KG1 (cell line): ENCODE measurements at regions not wholly inside any gene's neighbourhood (a gene's known extent, or its start where the extent isn't known, plus 50 kb on each side); places are given as distances from the start of the nearest gene placed in this dataset.
"Not testable (repeated sequence)": the region's sequence is repeated elsewhere in the genome, so short reads cannot be mapped to it uniquely, and the experiment has no call there.

Experiments
- DNase-seq: peaks from one replicate; lab custom pipeline; 2025; lab: John Stamatoyannopoulos, UW

DNA sequence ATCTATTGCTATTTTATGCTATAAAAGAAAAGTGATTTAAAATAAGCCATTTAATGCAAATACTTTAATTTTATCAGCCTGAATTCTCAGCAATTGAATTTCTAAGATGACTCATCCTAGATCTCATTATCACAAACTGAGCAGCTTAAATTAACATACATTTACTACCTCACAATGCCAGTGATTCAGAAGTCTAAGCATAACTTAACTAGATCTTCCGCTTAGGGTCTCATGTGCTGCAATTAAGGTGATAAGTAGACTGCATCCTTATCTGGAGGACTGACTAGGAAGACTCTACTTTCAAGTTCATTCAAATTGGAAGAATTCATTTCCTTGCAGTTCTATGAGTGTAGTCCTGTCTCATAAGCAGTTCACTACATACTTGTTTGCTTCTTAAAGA lies 286.6 kb downstream of the COL11A1 start:
- DNase-seq: no peak

DNA sequence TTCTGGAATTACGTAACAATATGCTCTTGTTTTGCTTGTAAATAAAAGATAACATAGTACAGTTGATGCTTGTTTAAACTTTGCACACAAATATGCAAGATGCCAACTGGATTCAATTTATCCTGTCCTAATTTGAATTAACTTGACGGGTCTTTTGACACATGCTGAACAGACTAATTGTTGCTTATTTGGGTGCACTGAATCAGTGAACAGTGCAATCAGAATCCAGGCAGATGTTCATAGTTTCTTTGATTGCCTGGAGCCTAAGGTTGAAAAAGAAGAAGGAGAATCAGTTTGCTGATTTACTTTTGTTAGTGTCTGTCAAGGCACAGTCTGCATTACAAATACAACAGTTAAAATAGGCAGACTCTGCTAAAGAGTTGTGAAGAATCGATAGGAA lies 307.9 kb downstream of the COL11A1 start:
- no peak for DNase-seq

GRCh38 chr1:102799496-102799895 lies 308.8 kb downstream of the COL11A1 start:
- no peak for DNase-seq

GRCh38 chr1:102798718-102799117 lies 309.6 kb downstream of the COL11A1 start:
- DNase-seq: no peak

DNA sequence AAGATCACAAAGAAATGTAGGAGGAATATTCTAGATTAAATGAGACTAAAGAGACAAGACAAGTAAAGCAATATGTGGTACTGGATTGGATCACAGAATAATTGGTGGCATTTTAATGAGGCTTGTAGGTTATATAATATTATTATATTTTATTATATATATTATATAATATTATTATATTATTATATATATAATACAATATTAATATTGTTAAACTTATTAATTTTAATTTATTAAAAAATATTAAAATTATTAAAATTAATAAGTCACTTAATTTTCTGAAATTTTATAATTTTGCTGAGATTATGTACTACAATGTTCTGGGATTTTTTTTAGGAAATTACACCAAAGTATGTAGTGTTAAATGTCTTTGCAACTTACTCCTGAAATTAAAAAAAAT lies 311.9 kb downstream of the COL11A1 start:
- no peak for DNase-seq

DNA sequence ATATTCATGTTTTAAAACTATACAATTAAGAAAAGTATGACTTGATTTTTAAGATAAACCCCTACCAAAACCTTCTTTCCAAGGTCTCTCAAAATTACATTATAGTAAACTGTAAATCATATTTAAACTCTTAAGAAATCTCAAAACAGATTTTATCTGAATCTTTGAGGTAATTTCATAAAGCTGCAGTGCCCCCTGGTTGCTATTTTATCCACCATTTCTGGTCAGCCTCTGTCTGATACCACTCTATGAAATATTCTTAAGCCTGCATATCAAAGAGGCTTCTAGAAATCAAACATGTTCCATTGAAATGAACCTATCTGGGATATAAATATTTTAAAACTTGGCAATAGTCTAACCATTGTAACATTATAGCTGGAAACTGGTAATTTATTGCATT lies 317.3 kb downstream of the COL11A1 start:
- no peak for DNase-seq

DNA sequence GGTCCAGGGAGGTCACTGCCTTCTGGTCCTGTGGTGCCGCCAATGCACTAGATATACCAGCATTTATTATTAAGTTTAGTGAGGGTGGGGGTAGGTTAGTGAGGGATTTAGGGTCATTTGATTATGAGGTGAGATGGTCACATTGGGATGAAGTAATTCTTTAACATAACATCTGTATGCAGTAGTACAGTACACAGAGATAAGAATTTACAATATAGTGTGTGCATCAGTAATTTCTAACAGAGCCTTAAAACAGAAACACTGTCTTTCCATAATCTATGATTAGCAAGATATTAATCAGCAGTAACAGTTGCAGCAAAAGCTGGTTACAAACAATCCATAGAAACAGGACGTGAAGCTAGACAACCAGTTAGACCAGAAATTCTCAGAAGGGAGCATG lies 318.4 kb downstream of the COL11A1 start:
- DNase-seq: not testable (repeated sequence)

DNA sequence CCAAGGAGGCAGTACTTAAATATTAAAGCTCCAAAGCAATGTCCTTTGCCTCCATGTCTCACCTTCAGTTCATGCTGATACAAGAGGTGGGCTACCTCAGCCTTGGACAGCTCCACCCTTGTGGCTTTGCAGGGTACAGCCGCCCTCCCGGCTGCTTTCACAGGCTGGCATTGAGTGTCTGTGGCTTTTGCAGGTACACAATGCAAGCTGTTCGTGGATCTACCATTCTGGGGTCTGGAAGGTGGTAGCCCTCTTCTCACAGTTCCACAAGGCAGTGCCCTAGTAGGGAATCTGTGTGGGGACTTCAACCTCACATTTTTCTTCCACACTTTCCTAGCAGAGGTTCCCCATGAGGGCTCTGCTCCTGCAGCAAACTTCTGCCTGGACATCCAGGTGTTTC lies 324.8 kb downstream of the COL11A1 start:
- no peak for DNase-seq

DNA sequence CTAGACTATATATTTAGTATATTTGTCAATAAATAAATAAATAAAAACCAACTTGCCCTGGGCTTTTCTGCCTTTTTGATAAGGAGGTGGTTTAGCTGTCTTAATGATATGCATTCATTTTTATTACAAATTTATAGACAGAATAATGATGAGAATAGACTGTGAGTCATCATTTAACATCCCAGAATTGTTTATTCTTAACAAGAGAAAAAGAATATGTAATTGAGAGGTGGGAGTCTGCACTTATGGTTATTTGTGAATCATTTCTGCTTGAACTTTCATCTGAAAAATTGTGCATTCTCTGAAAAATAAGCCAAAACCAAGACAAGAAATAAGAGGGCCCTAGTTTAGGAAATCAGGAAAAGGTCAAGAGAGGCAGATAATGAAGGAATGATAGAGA lies 326.2 kb downstream of the COL11A1 start:
- no peak for DNase-seq

DNA sequence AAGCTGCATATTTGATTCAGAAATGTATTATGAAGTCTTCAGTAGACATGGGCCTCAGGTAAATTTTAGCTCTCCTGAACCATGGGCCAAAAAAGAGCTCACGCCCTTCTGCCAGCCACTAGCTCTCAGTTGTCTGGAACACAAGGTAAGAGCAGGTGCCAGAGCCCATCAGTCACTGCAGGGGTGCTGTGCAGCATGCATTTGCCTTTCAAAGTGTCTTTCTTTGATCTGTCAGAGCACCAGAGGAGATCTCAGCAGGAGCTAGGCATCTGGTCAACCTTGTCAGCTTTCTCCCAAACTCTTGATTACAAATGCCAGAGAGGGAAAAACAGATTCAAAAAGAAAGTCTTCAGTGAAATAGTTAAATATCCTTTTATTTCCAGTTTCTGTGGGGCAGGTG lies 332.3 kb downstream of the COL11A1 start:
- DNase-seq: no peak

- no peak for DNase-seq
Observed at GRCh38 chr1:102772831-102773230, 335.5 kb downstream of the COL11A1 start.

GRCh38 chr1:102758418-102758817 lies 349.9 kb downstream of the COL11A1 start:
- no peak for DNase-seq

- no peak for DNase-seq
Observed at GRCh38 chr1:102757363-102757762, 351.0 kb downstream of the COL11A1 start.

GRCh38 chr1:102751111-102751510 lies 357.2 kb downstream of the COL11A1 start:
- no peak for DNase-seq

DNA sequence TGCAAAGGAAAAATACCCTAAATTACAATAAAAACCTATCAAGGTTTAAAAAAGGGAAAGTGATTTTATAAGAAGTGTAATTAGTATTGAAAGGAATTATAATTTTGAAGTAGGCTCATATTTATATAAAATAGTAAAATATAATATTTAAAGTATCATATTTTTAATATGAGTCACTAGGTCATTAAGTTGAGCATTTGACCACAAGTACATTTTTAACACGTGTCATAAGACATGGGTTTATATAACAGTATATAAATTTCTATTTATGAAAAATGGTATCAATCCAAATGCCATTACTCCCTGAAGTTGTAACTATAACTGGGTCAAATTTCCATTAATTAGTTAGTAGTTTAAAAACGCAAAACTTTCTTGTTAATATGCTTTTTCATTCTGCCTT lies 365.9 kb downstream of the COL11A1 start:
- no peak for DNase-seq

- DNase-seq: no peak
Observed at GRCh38 chr1:102733491-102734236, 374.7 kb downstream of the COL11A1 start.

GRCh38 chr1:102732927-102733326 lies 375.4 kb downstream of the COL11A1 start:
- no peak for DNase-seq

- no peak for DNase-seq
Observed at GRCh38 chr1:102726417-102726816, 381.9 kb downstream of the COL11A1 start.

GRCh38 chr1:102724741-102725140 lies 383.6 kb downstream of the COL11A1 start:
- DNase-seq: no peak

GRCh38 chr1:102715150-102715549 lies 393.2 kb downstream of the COL11A1 start:
- DNase-seq: no peak

DNA sequence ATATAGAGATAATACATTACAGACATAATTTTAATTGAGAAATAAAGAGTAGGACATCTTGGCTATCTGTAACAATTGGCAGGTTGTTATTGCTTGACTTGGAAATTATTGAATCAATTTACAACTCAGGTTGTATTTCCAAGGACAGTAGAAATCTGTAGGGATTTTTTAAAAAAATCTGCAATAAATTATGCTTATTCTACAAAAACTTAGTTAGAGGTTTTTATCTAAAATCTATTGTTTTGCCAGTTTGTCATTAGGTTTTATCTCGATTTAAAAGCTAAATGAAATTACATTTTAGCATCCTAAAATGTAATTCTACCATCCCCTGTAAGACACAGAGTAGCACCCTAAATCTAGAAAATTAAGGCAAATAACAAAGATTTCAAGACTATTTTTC lies 408.8 kb downstream of the COL11A1 start:
- no peak for DNase-seq

DNA sequence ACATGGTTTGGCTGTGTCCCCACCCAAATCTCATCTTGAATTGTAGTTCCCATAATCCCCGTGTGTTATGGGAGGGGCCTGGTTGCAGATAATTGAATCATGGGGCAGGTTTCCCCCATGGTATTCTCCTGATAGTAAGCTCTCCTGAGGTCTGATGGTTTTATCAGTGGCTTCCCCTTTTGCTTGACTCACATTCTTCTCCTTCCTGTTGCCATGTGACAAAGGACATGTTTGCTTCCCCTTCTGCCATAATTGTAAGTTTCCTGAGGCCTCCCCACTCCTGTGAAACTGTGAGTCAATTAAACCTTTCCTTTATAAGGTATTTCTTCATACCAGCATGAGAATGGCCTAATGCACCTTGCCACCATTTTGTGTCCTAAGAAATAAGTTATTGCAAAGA lies 415.0 kb downstream of the COL11A1 start:
- no peak for DNase-seq

DNA sequence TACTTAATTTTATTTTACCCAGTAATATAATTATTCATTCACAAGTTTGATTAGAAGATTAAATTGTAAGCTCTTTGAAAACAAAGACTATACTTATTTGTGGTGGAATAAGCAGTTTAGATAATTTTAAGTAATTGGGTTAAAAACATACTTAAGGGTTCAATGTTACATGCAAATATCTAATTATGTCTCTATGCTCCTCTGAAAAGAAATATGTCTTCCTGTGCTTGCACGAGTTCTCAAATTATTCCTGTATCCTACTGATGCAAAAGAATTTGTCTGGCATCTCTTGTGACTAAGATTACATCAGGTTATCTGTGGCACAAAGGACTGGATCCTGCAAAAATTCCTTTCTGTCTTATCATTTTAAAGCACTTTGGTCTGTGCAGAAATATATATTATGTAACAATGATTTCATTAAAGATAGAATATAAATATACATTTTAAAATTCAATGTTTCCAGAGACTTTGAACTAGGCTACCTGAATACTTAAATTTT lies 416.7 kb downstream of the COL11A1 start:
- no peak for DNase-seq

DNA sequence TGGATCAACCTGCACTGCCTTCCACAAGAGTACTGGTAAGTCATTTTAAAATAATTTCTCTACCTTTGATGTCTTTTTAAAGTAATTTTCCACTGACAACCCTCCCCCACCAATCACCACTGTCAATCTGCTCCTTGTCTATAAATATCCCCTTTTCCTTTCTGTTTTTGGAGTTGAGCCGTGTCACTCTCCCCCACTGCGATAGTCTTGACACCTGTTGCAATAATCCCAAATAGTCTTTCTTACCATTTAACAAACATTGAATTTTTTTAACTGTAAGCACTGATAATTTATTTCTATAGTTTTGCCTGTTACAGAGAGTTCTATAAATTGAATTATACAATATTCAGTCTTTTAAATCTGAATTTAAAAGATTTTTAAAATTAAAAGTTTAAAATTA lies 420.9 kb downstream of the COL11A1 start:
- DNase-seq: no peak
